ENCODE measurements at regions not wholly inside any gene's neighbourhood (a gene's known extent, or its start where the extent isn't known, plus 50 kb on each side); places are given as distances from the start of the nearest gene placed in this dataset.

- TF ChIP-seq CTCF (IDR thresholded peaks at IDR 0.05; ENCODE audit: control extremely low read depth in 1 of 3, insufficient read depth in 1 of 3, low read depth in 1 of 3, low read length in 3 of 3) = no peak
- no peak for TF ChIP-seq POLR2AphosphoS5 (IDR thresholded peaks at IDR 0.05; ENCODE audit: low read depth, low read length)
- no peak for TF ChIP-seq SP2 (IDR thresholded peaks at IDR 0.05; ENCODE audit: low read length)
- no peak for TF ChIP-seq POLR2A (IDR thresholded peaks at IDR 0.05; ENCODE audit: control extremely low read depth in 1 of 2, low read depth in 2 of 2, low read length in 2 of 2)
- TF ChIP-seq EP300 (IDR thresholded peaks at IDR 0.05; ENCODE audit: borderline replicate concordance in 1 of 2, low read depth in 2 of 2, low read length in 2 of 2) = no peak
- no peak for TF ChIP-seq RFX5 (IDR thresholded peaks at IDR 0.05; ENCODE audit: borderline replicate concordance, low read depth, low read length)
- TF ChIP-seq SUZ12 (IDR thresholded peaks at IDR 0.05; ENCODE audit: low read length) = no peak
- TF ChIP-seq YY1 (IDR thresholded peaks at IDR 0.05; ENCODE audit: low read depth, low read length) = no peak
- TF ChIP-seq, protein P1, sequence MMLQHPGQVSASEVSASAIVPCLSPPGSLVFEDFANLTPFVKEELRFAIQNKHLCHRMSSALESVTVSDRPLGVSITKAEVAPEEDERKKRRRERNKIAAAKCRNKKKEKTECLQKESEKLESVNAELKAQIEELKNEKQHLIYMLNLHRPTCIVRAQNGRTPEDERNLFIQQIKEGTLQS (IDR thresholded peaks at IDR 0.05; ENCODE audit: insufficient read depth, low read depth, low read length) = no peak
Measured at GRCh38 chr21:23496729-23497128, 2110.6 kb downstream of the MRPL39 start.
